HG03159 (cell line): ENCODE measurements at regions not wholly inside any gene's neighbourhood (a gene's known extent, or its start where the extent isn't known, plus 50 kb on each side); places are given as distances from the start of the nearest gene placed in this dataset.

Experiments
- ATAC-seq: cut with Tn5 transposase; IDR thresholded peaks from one replicate; pipeline ENCODE4 v1.9.1; 2021; ENCODE audit warnings: mild to moderate bottlenecking, moderate library complexity; ENCODE audit not compliant: unreplicated experiment

GRCh38 chr1:239816081-239816782 lies 275.5 kb upstream of the FMN2 start:
- no peak for ATAC-seq

GRCh38 chr1:239817276-239817675 lies 274.4 kb upstream of the FMN2 start:
- ATAC-seq = no peak

- ATAC-seq = no peak
These were observed 273.9 kb upstream of the FMN2 start for GRCh38 chr1:239817801-239818200.

GRCh38 chr1:239819096-239819495 lies 272.6 kb upstream of the FMN2 start:
- ATAC-seq = no peak

- no peak for ATAC-seq
These were observed 271.9 kb upstream of the FMN2 start for GRCh38 chr1:239819756-239820250.

- ATAC-seq = no peak
These were observed 267.8 kb upstream of the FMN2 start for GRCh38 chr1:239823852-239824251.

GRCh38 chr1:239826211-239826610 lies 265.5 kb upstream of the FMN2 start:
- ATAC-seq = no peak

- no peak for ATAC-seq
These were observed 264.9 kb upstream of the FMN2 start for GRCh38 chr1:239826736-239827135.

- no peak for ATAC-seq
These were observed 262.1 kb upstream of the FMN2 start for GRCh38 chr1:239829535-239829934.

GRCh38 chr1:239831577-239832355 lies 259.9 kb upstream of the FMN2 start:
- ATAC-seq = no peak

- no peak for ATAC-seq
These were observed 258.0 kb upstream of the FMN2 start for GRCh38 chr1:239833723-239834122.

GRCh38 chr1:239835946-239836440 lies 255.7 kb upstream of the FMN2 start:
- ATAC-seq = no peak

- ATAC-seq = no peak
These were observed 251.3 kb upstream of the FMN2 start for GRCh38 chr1:239840336-239840735.

GRCh38 chr1:239840790-239841189 lies 250.9 kb upstream of the FMN2 start:
- ATAC-seq = no peak

- ATAC-seq = no peak
These were observed 250.1 kb upstream of the FMN2 start for GRCh38 chr1:239841631-239842030.

- no peak for ATAC-seq
These were observed 248.1 kb upstream of the FMN2 start for GRCh38 chr1:239843541-239843940.

- ATAC-seq = no peak
These were observed 246.8 kb upstream of the FMN2 start for GRCh38 chr1:239844833-239845232.

- ATAC-seq = no peak
These were observed 236.8 kb upstream of the FMN2 start for GRCh38 chr1:239854922-239855321.

- no peak for ATAC-seq
These were observed 235.6 kb upstream of the FMN2 start for GRCh38 chr1:239856067-239856466.

- ATAC-seq = no peak
These were observed 234.8 kb upstream of the FMN2 start for GRCh38 chr1:239856924-239857323.

- ATAC-seq = no peak
These were observed 233.6 kb upstream of the FMN2 start for GRCh38 chr1:239858057-239858456.

GRCh38 chr1:239858529-239858928 lies 233.2 kb upstream of the FMN2 start:
- no peak for ATAC-seq
